Panc1 (cell line): ENCODE measurements at regions not wholly inside any gene's neighbourhood (a gene's known extent, or its start where the extent isn't known, plus 50 kb on each side); places are given as distances from the start of the nearest gene placed in this dataset.

ENCODE experiments used
- ATAC-seq: fragments of 200-7000 bp; cut with Tn5 transposase; 2 replicates; pipeline ENCODE4 v1.9.1; 2020; ENCODE audit warnings: mild to moderate bottlenecking, moderate library complexity
- BruUV-seq: library from RNA; stranded (reverse); fragments of 400-500 nt; replicated peaks from 2 replicates; lab custom pipeline; 2021; lab: Mats Ljungman, UMichigan
- CTCF ChIA-PET: fragments of 300-600 bp; sonication (Branson Sonifier 250); formaldehyde crosslinking; loops from one replicate; lab custom pipeline; 2022; ENCODE audit warnings: antibody characterized with exemption; lab: Charles Lee
- POLR2A ChIA-PET: fragments of 300-600 bp; sonication (Branson Sonifier 250); formaldehyde crosslinking; loops from one replicate; lab custom pipeline; 2022; ENCODE audit warnings: antibody characterized with exemption; lab: Charles Lee
- DNase-seq: peaks from one replicate; pipeline ENCODE4 v3.0.0-alpha.2; 2010; ENCODE audit warnings: low read depth, low spot score
- H3K27ac ChIP-seq: 2 replicates; pipeline ENCODE4 v1.5.1; 2011; ENCODE audit warnings: mild to moderate bottlenecking, low read length, inconsistent platforms
- H3K27me3 ChIP-seq: fragments of 200-500 bp; sonication (Bioruptor generic); 2 replicates; pipeline ENCODE4 v1.6.0; 2014; ENCODE audit warnings: low read length, inconsistent platforms; ENCODE audit not compliant: control insufficient read depth, insufficient read depth
- H3K36me3 ChIP-seq: fragments of 200-500 bp; sonication (Bioruptor generic); 2 replicates; pipeline ENCODE4 v1.5.1; 2014; ENCODE audit warnings: inconsistent platforms, mild to moderate bottlenecking, low read length, moderate library complexity; ENCODE audit not compliant: control insufficient read depth, insufficient read depth
- H3K4me1 ChIP-seq: 2 replicates; pipeline ENCODE4 v1.5.1; 2011; ENCODE audit warnings: inconsistent platforms, mild to moderate bottlenecking, low read length, moderate library complexity; ENCODE audit not compliant: control insufficient read depth, insufficient read depth
- H3K4me3 ChIP-seq, 2 experiments: 2 replicates each; pipeline ENCODE4 v1.5.1; 2011 to 2012; ENCODE audit warnings: low read depth in 2 of 2, low read length in 2 of 2, mild to moderate bottlenecking in 2 of 2, inconsistent platforms in 1 of 2, moderate library complexity in 1 of 2
- H3K9me3 ChIP-seq: fragments of 200-500 bp; sonication (Bioruptor generic); 2 replicates; pipeline ENCODE4 v1.5.1; 2014; ENCODE audit warnings: low read depth, mild to moderate bottlenecking, inconsistent platforms, low read length, moderate library complexity; ENCODE audit not compliant: control insufficient read depth, insufficient read depth
- CTCF ChIP-seq: fragments of 450-650 bp; IDR thresholded peaks from 2 replicates; pipeline ENCODE4 v1.5.1; 2017; ENCODE audit warnings: mild to moderate bottlenecking
- POLR2AphosphoS5 ChIP-seq: IDR thresholded peaks from 2 replicates; pipeline ENCODE4 v1.6.1; 2012; ENCODE audit warnings: mild to moderate bottlenecking, low read depth, low read length, moderate library complexity
- REST ChIP-seq, 2 experiments: IDR thresholded peaks; 2 replicates each; pipeline ENCODE4 v1.6.1; 2011 to 2012; ENCODE audit warnings: low read depth in 2 of 2, control low read depth in 1 of 2, low read length in 1 of 2, mild to moderate bottlenecking in 1 of 2, moderate library complexity in 1 of 2; ENCODE audit not compliant: insufficient read depth in 1 of 2
- SIN3A ChIP-seq: IDR thresholded peaks from 2 replicates; pipeline ENCODE4 v1.6.1; 2012; ENCODE audit warnings: low read depth, mild to moderate bottlenecking, low read length, moderate library complexity, borderline replicate concordance; ENCODE audit not compliant: insufficient read depth
- TCF7L2 ChIP-seq: IDR thresholded peaks from 2 replicates; pipeline ENCODE4 v1.6.1; 2011; ENCODE audit warnings: mild to moderate bottlenecking, low read depth, low read length, inconsistent platforms
- in situ Hi-C: cut with HindIII; loops from 2 replicates; pipeline ENCODE4 v1.10.0; 2016; ENCODE audit warnings: low sequenced_read_pairs, low pct_unique_long_range_greater_than_20kb
- intact Hi-C: fragments of 100-400 bp; cut with micrococcal nuclease; formaldehyde crosslinking; loops from one replicate; pipeline ENCODE4 v1.10.0; 2022; ENCODE audit not compliant: unreplicated experiment

DNA sequence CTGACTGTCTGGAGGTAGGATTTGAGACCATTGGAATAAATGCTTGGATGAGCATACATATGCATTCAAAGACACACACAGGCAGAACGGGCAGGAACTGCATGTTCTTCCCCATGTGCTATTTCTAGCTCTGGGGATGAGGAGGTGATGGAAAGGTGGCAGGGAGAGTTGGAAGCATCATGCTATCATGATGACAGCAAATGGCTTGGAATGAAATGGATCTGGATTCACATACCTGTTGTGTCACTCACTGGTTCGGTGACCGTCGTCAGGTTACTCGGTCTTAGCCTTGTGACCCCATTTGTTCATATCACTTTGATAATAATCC lies 627.9 kb upstream of the KIRREL3 start:
- CTCF ChIA-PET: no interaction called here
- POLR2A ChIA-PET: no interaction called here
- no peaks in the 10 kb centered on the region for H3K9me3 ChIP-seq
- no peak for TF ChIP-seq SIN3A
- no peak for TF ChIP-seq CTCF
- TF ChIP-seq POLR2AphosphoS5: no peak
- no peak for TF ChIP-seq TCF7L2
- TF ChIP-seq REST (IDR thresholded peaks at IDR 0.05; ENCODE audit: insufficient read depth in 1 of 2, low read depth in 2 of 2, low read length in 1 of 2): no peak
- DNase-seq: no peak
- H3K4me1 ChIP-seq: no peaks in the 10 kb centered on the region
- H3K27ac ChIP-seq: no peak overlapping the region
- H3K27me3 ChIP-seq: no peaks in the 10 kb centered on the region
- in situ Hi-C loops (no loop called here), intact Hi-C loops (no loop called here)
- no TSS peak for BruUV-seq
- ATAC-seq: no peak
- no peaks in the 10 kb centered on the region for H3K36me3 ChIP-seq
- no peak overlapping the region for H3K4me3 ChIP-seq

GRCh38 chr11:127627629-127628457 lies 627.3 kb upstream of the KIRREL3 start:
- ChIA-PET CTCF (no interaction called here), POLR2A (no interaction called here)
- ATAC-seq (no peak), DNase-seq (no peak)
- no peaks in the 10 kb centered on the region for H3K4me1 ChIP-seq
- TF ChIP-seq CTCF: no peak
- TF ChIP-seq TCF7L2: no peak
- TF ChIP-seq REST (IDR thresholded peaks at IDR 0.05; ENCODE audit: insufficient read depth in 1 of 2, low read depth in 2 of 2, low read length in 1 of 2): no peak
- TF ChIP-seq POLR2AphosphoS5: no peak
- TF ChIP-seq SIN3A: no peak
- no peak overlapping the region for H3K4me3 ChIP-seq
- no peak overlapping the region for H3K27ac ChIP-seq
- H3K9me3 ChIP-seq: no peaks in the 10 kb centered on the region
- no TSS peak for BruUV-seq
- no peaks in the 10 kb centered on the region for H3K27me3 ChIP-seq
- intact Hi-C loops (no loop called here), in situ Hi-C loops (no loop called here)
- no peaks in the 10 kb centered on the region for H3K36me3 ChIP-seq
